K562 (cell line): ENCODE measurements at regions not wholly inside any gene's neighbourhood (a gene's known extent, or its start where the extent isn't known, plus 50 kb on each side); places are given as distances from the start of the nearest gene placed in this dataset.
A peak's percentile ranks its signal among the peaks of the same experiment; 100 is the strongest.

Source experiments
- ATAC-seq: fragments of 200-7000 bp; cut with Tn5 transposase; 3 replicates; pipeline ENCODE4 v1.9.1; 2020; ENCODE audit warnings: moderate library complexity
- BruUV-seq: library from RNA; stranded (reverse); fragments of 400-500 nt; replicated peaks from 2 replicates; lab custom pipeline; 2021; lab: Mats Ljungman, UMichigan
- CTCF ChIA-PET: fragments of 300-600 bp; formaldehyde crosslinking; extraction: SDS; loops from one replicate; lab custom pipeline; 2021; ENCODE audit warnings: low intra/inter-chr PET ratio; lab: Yijun Ruan, JAX
- POLR2A ChIA-PET: fragments of 300-600, 350-650 bp; sonication (Branson Sonifier 250); formaldehyde crosslinking; extraction: SDS; loops from one replicate; lab custom pipeline; 2021; ENCODE audit warnings: antibody characterized with exemption, inconsistent platforms; lab: Yijun Ruan, JAX
- DNase-seq, 4 experiments: peaks; one replicate each; pipeline versions ENCODE4 v3.0.0 to v3.0.0-alpha.2; 2011 to 2018; ENCODE audit warnings: low spot score in 3 of 4, mixed read lengths in 3 of 4; ENCODE audit errors: extremely low read depth in 1 of 4
- FAIRE-seq: peaks from 2 replicates; lab custom pipeline; 2011; peaks lifted over from hg19 to GRCh38; lab: Jason Lieb, UNC
- H2AFZ ChIP-seq: 2 replicates; pipeline ENCODE4 v1.6.0; 2011; ENCODE audit warnings: low read depth, low read length, control low read depth, inconsistent platforms
- H3K27ac ChIP-seq: fragments of 200-600 bp; 3 replicates; pipeline ENCODE4 v1.8.0; 2011; ENCODE audit warnings: low read depth, mild to moderate bottlenecking, control low read depth, inconsistent platforms, low read length, moderate library complexity, mixed read lengths; ENCODE audit errors: extremely low read depth
- H3K27me3 ChIP-seq, 2 experiments: fragments of 300-600 bp in 1 of 2; 2 replicates in 1 of 2; 3 replicates in 1 of 2; pipeline versions ENCODE4 v1.6.0 to v1.8.0; 2011; ENCODE audit warnings: inconsistent platforms in 2 of 2, low read length in 2 of 2, mild to moderate bottlenecking in 1 of 2, mixed read lengths in 1 of 2, moderate library complexity in 1 of 2; ENCODE audit not compliant: control insufficient read depth in 2 of 2, insufficient read depth in 2 of 2
- H3K36me3 ChIP-seq: fragments of 300-600 bp; 3 replicates; pipeline ENCODE4 v1.8.0; 2011; ENCODE audit warnings: mild to moderate bottlenecking, low read length, inconsistent platforms; ENCODE audit not compliant: control insufficient read depth, insufficient read depth
- H3K4me1 ChIP-seq, 2 experiments: fragments of 200-600 bp in 1 of 2; replicated peaks in 1 of 2; 2 replicates in 1 of 2; 3 replicates in 1 of 2; pipeline versions ENCODE4 v1.5.1 to v1.8.0; 2011; ENCODE audit warnings: inconsistent platforms in 2 of 2, low read length in 2 of 2, mild to moderate bottlenecking in 1 of 2, mixed read lengths in 1 of 2, moderate library complexity in 1 of 2; ENCODE audit not compliant: control insufficient read depth in 2 of 2, insufficient read depth in 2 of 2
- H3K4me2 ChIP-seq: 2 replicates; pipeline ENCODE4 v1.6.1; 2011; ENCODE audit warnings: low read length, control low read depth, inconsistent platforms, mixed read lengths; ENCODE audit not compliant: insufficient read depth
- H3K4me3 ChIP-seq: fragments of 200-600 bp; sonication (generic), shearing (Covaris generic); 2 replicates; pipeline ENCODE4 v1.5.1; 2016; ENCODE audit warnings: control low read depth, inconsistent platforms
- H3K79me2 ChIP-seq: fragments of 200-600 bp; 3 replicates; pipeline ENCODE4 v1.8.0; 2011; ENCODE audit warnings: low read length, inconsistent platforms; ENCODE audit not compliant: control insufficient read depth, insufficient read depth
- H3K9ac ChIP-seq, 2 experiments: 2 replicates each; pipeline versions ENCODE4 v1.6.0 to v1.6.1; 2011; ENCODE audit warnings: low read depth in 2 of 2, low read length in 2 of 2, control low read depth in 1 of 2, inconsistent platforms in 1 of 2, mild to moderate bottlenecking in 1 of 2, mixed read lengths in 1 of 2; ENCODE audit not compliant: insufficient read depth in 1 of 2
- H3K9me1 ChIP-seq: one replicate; pipeline ENCODE4 v1.6.0; 2011; ENCODE audit warnings: inconsistent platforms, mild to moderate bottlenecking, low read length, moderate library complexity; ENCODE audit not compliant: control insufficient read depth, insufficient read depth
- H3K9me3 ChIP-seq: replicated peaks from 2 replicates; pipeline ENCODE4 v1.5.1; 2011; ENCODE audit warnings: low read depth, low read length, inconsistent platforms; ENCODE audit not compliant: control insufficient read depth, insufficient read depth
- H4K20me1 ChIP-seq: replicated peaks from 2 replicates; pipeline ENCODE4 v1.6.1; 2011; ENCODE audit warnings: low read length, inconsistent platforms, mixed read lengths; ENCODE audit not compliant: control insufficient read depth, insufficient read depth
- BACH1 ChIP-seq: fragments of 200-800 bp; sonication (Bioruptor generic); IDR thresholded peaks from 2 replicates; pipeline ENCODE4 v1.6.1; 2016; ENCODE audit warnings: missing genetic modification characterization, missing compliant biosample characterization
- BMI1 ChIP-seq: fragments of 150-350 bp; IDR thresholded peaks from 2 replicates; pipeline ENCODE4 v1.6.1; 2014; ENCODE audit warnings: low read length
- C11orf30 ChIP-seq: fragments of 450-650 bp; IDR thresholded peaks from 2 replicates; pipeline ENCODE4 v1.6.1; 2016; ENCODE audit warnings: low read depth, mild to moderate bottlenecking
- FOXJ3 ChIP-seq: sonication (generic); formaldehyde crosslinking; IDR thresholded peaks from 2 replicates; pipeline ENCODE4 v1.4.0; 2020; ENCODE audit warnings: mild to moderate bottlenecking, missing genetic modification reagents
- GTF2A2 ChIP-seq: IDR thresholded peaks from 2 replicates; pipeline ENCODE4 v1.6.1; 2016; ENCODE audit warnings: mild to moderate bottlenecking, missing genetic modification characterization, missing compliant biosample characterization
- HDAC8 ChIP-seq: fragments of 450-650 bp; IDR thresholded peaks from 2 replicates; pipeline ENCODE4 v1.6.1; 2016; ENCODE audit warnings: mild to moderate bottlenecking, missing genetic modification characterization, moderate library complexity, missing compliant biosample characterization
- HNRNPLL ChIP-seq: fragments of 200-400 bp; formaldehyde crosslinking; IDR thresholded peaks from 2 replicates; pipeline ENCODE4 v1.6.1; 2017; ENCODE audit warnings: low read length, low read depth, mild to moderate bottlenecking; ENCODE audit not compliant: poor library complexity, severe bottlenecking
- MAFF ChIP-seq: IDR thresholded peaks from 2 replicates; pipeline ENCODE4 v1.6.1; 2012; ENCODE audit warnings: low read length, improper control_type of control experiment
- MAFG ChIP-seq: fragments of 450-650 bp; conservative IDR thresholded peaks from 2 replicates; pipeline ENCODE4 v1.6.1; 2016; ENCODE audit warnings: missing genetic modification characterization, missing compliant biosample characterization
- MAFK ChIP-seq: IDR thresholded peaks from 2 replicates; pipeline ENCODE4 v1.6.1; 2011; ENCODE audit warnings: low read length, improper control_type of control experiment
- PHB ChIP-seq: fragments of 250-450 bp; sonication (Bioruptor Pico); IDR thresholded peaks from 2 replicates; pipeline ENCODE4 v1.5.0; 2021
- PHF21A ChIP-seq: fragments of 450-650 bp; IDR thresholded peaks from 2 replicates; pipeline ENCODE4 v1.6.1; 2017; ENCODE audit warnings: low read depth, borderline replicate concordance
- PHF8 ChIP-seq: fragments of 200-600 bp; sonication (generic); IDR thresholded peaks from 2 replicates; pipeline ENCODE4 v1.6.1; 2012; ENCODE audit warnings: mixed run types, mild to moderate bottlenecking, inconsistent platforms, low read length, moderate library complexity, borderline replicate concordance
- SUPT5H ChIP-seq: fragments of 450-650 bp; IDR thresholded peaks from 2 replicates; pipeline ENCODE4 v1.6.1; 2016
- XRCC3 ChIP-seq: fragments of 450-650 bp; IDR thresholded peaks from 2 replicates; pipeline ENCODE4 v1.6.1; 2017; ENCODE audit warnings: mild to moderate bottlenecking, moderate library complexity
- ZEB2 ChIP-seq: fragments of 450-650 bp; IDR thresholded peaks from 2 replicates; pipeline ENCODE4 v1.6.1; 2016
- ZNF232 ChIP-seq: sonication (generic); formaldehyde crosslinking; IDR thresholded peaks from 2 replicates; pipeline ENCODE4 v1.8.0; 2022; ENCODE audit warnings: mild to moderate bottlenecking, missing genetic modification reagents
- ZNF253 ChIP-seq: fragments of 250-450 bp; sonication (Bioruptor Pico); conservative IDR thresholded peaks from 2 replicates; pipeline ENCODE4 v1.6.1; 2021; ENCODE audit warnings: mild to moderate bottlenecking
- ZNF75A ChIP-seq: fragments of 450-650 bp; formaldehyde crosslinking; IDR thresholded peaks from 2 replicates; pipeline ENCODE4 v1.4.0; 2020; ENCODE audit warnings: mild to moderate bottlenecking
- WGBS: fragments of 100-300 bp; shearing (Covaris generic); methylation state at CpG from one replicate; pipeline ENCODE4 v1.1.6; 2016; ENCODE audit warnings: low coverage, mixed read lengths; ENCODE audit not compliant: insufficient coverage; ENCODE audit errors: missing lambda C conversion rate; 5-methylcytosine and 5-hydroxymethylcytosine counted together
- in situ Hi-C: fragments of 300-500 bp; cut with MboI; formaldehyde crosslinking; loops from 4 replicates; pipeline ENCODE4 v1.15.0; 2018; ENCODE audit warnings: inconsistent platforms, mixed read lengths
- intact Hi-C: fragments of 100-400 bp; cut with micrococcal nuclease; formaldehyde crosslinking; loops from 2 replicates; pipeline ENCODE4 v1.14.2; 2022
- TF ChIP-seq, protein P1 (sequence below): sonication (generic); formaldehyde crosslinking; IDR thresholded peaks from 2 replicates; pipeline ENCODE4 v1.4.0; 2020; ENCODE audit warnings: mild to moderate bottlenecking, missing genetic modification reagents
- TF ChIP-seq, protein P2 (sequence below): fragments of 450-650 bp; formaldehyde crosslinking; IDR thresholded peaks from 2 replicates; pipeline ENCODE4 v1.4.0; 2022; ENCODE audit warnings: mild to moderate bottlenecking, moderate library complexity
- TF ChIP-seq, protein P3 (sequence below), 2 experiments: fragments of 450-650 bp in 1 of 2; sonication (generic) in 1 of 2; formaldehyde crosslinking in 1 of 2; IDR thresholded peaks in 1 of 2; conservative IDR thresholded peaks in 1 of 2; 2 replicates each; pipeline versions ENCODE4 v1.6.1 to v1.8.1; 2016 to 2023; ENCODE audit warnings: mild to moderate bottlenecking in 2 of 2, moderate library complexity in 2 of 2, inconsistent platforms in 1 of 2, missing genetic modification reagents in 1 of 2

DNA sequence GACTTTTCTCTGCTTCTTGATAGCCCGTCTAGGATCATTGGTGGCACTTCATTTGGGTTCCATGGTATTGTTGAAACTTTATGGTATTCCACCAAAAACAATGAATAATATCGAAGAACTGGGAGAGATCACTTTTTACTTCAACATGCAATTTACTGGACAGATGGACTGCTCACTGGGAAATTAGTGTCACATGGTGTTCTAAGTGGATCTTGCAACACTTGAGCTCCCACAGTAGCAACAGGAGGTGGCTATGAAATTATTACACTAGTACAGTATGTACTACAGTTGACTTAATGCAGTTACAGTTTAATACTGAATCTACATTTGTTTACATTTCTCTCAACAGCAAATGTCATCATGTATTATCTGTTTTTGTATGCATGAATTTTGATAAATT, 997.3 kb downstream of the REEP3 start (continued):
- TF ChIP-seq ZNF232: no peak
- TF ChIP-seq SUPT5H: no peak
- no peak for TF ChIP-seq HDAC8
- no peak for TF ChIP-seq FOXJ3 (CRISPR knock-in tag)
- no peak for TF ChIP-seq ZNF253 (CRISPR knock-in tag)

DNA sequence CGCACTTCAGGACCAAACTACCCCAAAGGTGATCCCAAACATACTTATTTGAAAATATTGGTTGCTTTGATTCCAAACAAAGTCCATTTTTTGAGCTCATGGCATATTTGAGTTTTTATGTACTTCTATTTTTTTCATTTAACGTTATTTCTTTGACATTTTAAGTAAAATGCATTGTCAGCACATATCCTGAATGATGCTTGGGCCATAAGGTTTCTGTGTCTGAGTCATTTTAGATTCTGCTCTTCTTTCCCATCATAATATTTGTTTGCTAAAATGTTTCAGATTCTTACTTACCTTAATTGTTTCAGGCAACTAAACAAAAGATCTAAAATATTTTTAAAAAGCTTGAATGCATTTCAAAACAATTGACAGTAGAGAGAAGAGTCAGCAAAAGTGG, 998.2 kb downstream of the REEP3 start:
- Histone ChIP-seq H3K4me1 (peaks cover 0 to 66% of the 10 kb centered on the region in 2 experiments; a peak in 3 of 5 replicates), H3K9me1 (no peaks in the 10 kb centered on the region), H3K36me3 (no peaks in the 10 kb centered on the region), H3K27ac (peak overlapping the region; percentile 64; the same call in 2 of the 3 replicates), H3K9ac (no peak overlapping the region), H3K4me2 (no peak overlapping the region), H3K4me3 (no peak overlapping the region), H4K20me1 (no peaks in the 10 kb centered on the region), H3K9me3 (no peaks in the 10 kb centered on the region), H3K79me2 (no peaks in the 10 kb centered on the region), H3K27me3 (no peaks in the 10 kb centered on the region), H2AFZ (peak overlapping the region; percentile 60; the same call in 1 of the 2 replicates)
- DNase-seq (no peak), FAIRE-seq (no peak), ATAC-seq (no peak)
- 49% methylated on average over 2 of the region's 2 CpGs for WGBS
- CTCF ChIA-PET: no interaction called here
- in situ Hi-C loops: no loop called here
- intact Hi-C loops: no loop called here
- POLR2A ChIA-PET: interaction anchor here (0.7 to 1.2 kb wide), 4 partner anchors 9 to 26 kb away, joined by 3 to 4 read pairs (median 3); no protein-coding TSS in a partner anchor
- BruUV-seq: no TSS peak
- TF ChIP-seq, protein P1, sequence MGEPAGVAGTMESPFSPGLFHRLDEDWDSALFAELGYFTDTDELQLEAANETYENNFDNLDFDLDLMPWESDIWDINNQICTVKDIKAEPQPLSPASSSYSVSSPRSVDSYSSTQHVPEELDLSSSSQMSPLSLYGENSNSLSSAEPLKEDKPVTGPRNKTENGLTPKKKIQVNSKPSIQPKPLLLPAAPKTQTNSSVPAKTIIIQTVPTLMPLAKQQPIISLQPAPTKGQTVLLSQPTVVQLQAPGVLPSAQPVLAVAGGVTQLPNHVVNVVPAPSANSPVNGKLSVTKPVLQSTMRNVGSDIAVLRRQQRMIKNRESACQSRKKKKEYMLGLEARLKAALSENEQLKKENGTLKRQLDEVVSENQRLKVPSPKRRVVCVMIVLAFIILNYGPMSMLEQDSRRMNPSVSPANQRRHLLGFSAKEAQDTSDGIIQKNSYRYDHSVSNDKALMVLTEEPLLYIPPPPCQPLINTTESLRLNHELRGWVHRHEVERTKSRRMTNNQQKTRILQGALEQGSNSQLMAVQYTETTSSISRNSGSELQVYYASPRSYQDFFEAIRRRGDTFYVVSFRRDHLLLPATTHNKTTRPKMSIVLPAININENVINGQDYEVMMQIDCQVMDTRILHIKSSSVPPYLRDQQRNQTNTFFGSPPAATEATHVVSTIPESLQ (CRISPR knock-in tag): no peak
- TF ChIP-seq MAFK (peak; percentile 100), ZEB2 (no peak), MAFF (peak; percentile 99), XRCC3 (no peak), PHF21A (no peak), MAFG (tag) (peak; percentile 98), BACH1 (tag) (no peak), BMI1 (no peak), HNRNPLL (no peak), PHF8 (no peak), C11orf30 (peak; percentile 98), PHB (CRISPR knock-in tag) (no peak), GTF2A2 (peak; percentile 66; the same call in 1 of the 2 replicates), ZNF75A (CRISPR knock-in tag) (no peak)
- TF ChIP-seq, protein P2, sequence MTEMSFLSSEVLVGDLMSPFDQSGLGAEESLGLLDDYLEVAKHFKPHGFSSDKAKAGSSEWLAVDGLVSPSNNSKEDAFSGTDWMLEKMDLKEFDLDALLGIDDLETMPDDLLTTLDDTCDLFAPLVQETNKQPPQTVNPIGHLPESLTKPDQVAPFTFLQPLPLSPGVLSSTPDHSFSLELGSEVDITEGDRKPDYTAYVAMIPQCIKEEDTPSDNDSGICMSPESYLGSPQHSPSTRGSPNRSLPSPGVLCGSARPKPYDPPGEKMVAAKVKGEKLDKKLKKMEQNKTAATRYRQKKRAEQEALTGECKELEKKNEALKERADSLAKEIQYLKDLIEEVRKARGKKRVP (CRISPR knock-in tag): no peak
- TF ChIP-seq, protein P3, sequence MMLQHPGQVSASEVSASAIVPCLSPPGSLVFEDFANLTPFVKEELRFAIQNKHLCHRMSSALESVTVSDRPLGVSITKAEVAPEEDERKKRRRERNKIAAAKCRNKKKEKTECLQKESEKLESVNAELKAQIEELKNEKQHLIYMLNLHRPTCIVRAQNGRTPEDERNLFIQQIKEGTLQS (IDR thresholded peaks at IDR 0.05): no peak
- TF ChIP-seq, protein P3 (CRISPR knock-in tag; conservative IDR thresholded peaks at IDR 0.05): no peak
